ENCODE measurements at regions not wholly inside any gene's neighbourhood (a gene's known extent, or its start where the extent isn't known, plus 50 kb on each side); places are given as distances from the start of the nearest gene placed in this dataset.

- Histone ChIP-seq H3K27ac (ENCODE audit: low read depth, low read length) (no peak overlapping the region), H3K9me3 (ENCODE audit: insufficient read depth, low read length) (no peaks in the 10 kb centered on the region), H3K36me3 (ENCODE audit: low read length) (no peaks in the 10 kb centered on the region), H3F3A (ENCODE audit: insufficient read depth) (no peaks in the 10 kb centered on the region), H3K9me2 (replicated peaks; ENCODE audit: insufficient read depth, low read length) (no peaks in the 10 kb centered on the region), H3K27me3 (ENCODE audit: low read length) (no peaks in the 10 kb centered on the region), H4K20me1 (ENCODE audit: low read depth, low read length) (no peaks in the 10 kb centered on the region), H2AFZ (ENCODE audit: low read depth, low read length, severe bottlenecking) (no peak overlapping the region), H3K4me2 (ENCODE audit: low read depth, low read length, poor library complexity, severe bottlenecking) (no peak overlapping the region), H3K9ac (ENCODE audit: low read length) (no peak overlapping the region), H3K79me2 (ENCODE audit: insufficient read depth, low read length) (no peaks in the 10 kb centered on the region), H3K4me3 (ENCODE audit: insufficient read depth, low read length, poor library complexity, severe bottlenecking) (no peak overlapping the region)
- TF ChIP-seq CTCF (IDR thresholded peaks at IDR 0.05; ENCODE audit: insufficient read depth, low read length, poor library complexity, severe bottlenecking) (no peak), EZH2phosphoT487 (conservative IDR thresholded peaks at IDR 0.05; ENCODE audit: low read length) (no peak)
These were observed 232.6 kb downstream of the CASP12 start for GRCh38 chr11:104665641-104666040.

GRCh38 chr11:104663190-104664140, 234.8 kb downstream of the CASP12 start:
- TF ChIP-seq CTCF (IDR thresholded peaks at IDR 0.05; ENCODE audit: insufficient read depth, low read length, poor library complexity, severe bottlenecking) (no peak), EZH2phosphoT487 (conservative IDR thresholded peaks at IDR 0.05; ENCODE audit: low read length) (no peak)
- Histone ChIP-seq H3K4me2 (ENCODE audit: low read depth, low read length, poor library complexity, severe bottlenecking) (no peak overlapping the region), H2AFZ (ENCODE audit: low read depth, low read length, severe bottlenecking) (no peak overlapping the region), H3K79me2 (ENCODE audit: insufficient read depth, low read length) (no peaks in the 10 kb centered on the region), H3K27me3 (ENCODE audit: low read length) (no peaks in the 10 kb centered on the region), H3K9me3 (ENCODE audit: insufficient read depth, low read length) (no peaks in the 10 kb centered on the region), H3K9me2 (replicated peaks; ENCODE audit: insufficient read depth, low read length) (no peaks in the 10 kb centered on the region), H3K36me3 (ENCODE audit: low read length) (no peaks in the 10 kb centered on the region), H3K9ac (ENCODE audit: low read length) (no peak overlapping the region), H4K20me1 (ENCODE audit: low read depth, low read length) (no peaks in the 10 kb centered on the region), H3K4me3 (ENCODE audit: insufficient read depth, low read length, poor library complexity, severe bottlenecking) (no peak overlapping the region), H3K27ac (ENCODE audit: low read depth, low read length) (no peak overlapping the region), H3F3A (ENCODE audit: insufficient read depth) (no peaks in the 10 kb centered on the region)

GRCh38 chr11:104661901-104662300, 236.4 kb downstream of the CASP12 start:
- no peak overlapping the region for H3K9ac ChIP-seq (ENCODE audit: low read length)
- no peaks in the 10 kb centered on the region for H3K36me3 ChIP-seq (ENCODE audit: low read length)
- no peak overlapping the region for H3K27ac ChIP-seq (ENCODE audit: low read depth, low read length)
- H3F3A ChIP-seq (ENCODE audit: insufficient read depth): no peaks in the 10 kb centered on the region
- H3K4me2 ChIP-seq (ENCODE audit: low read depth, low read length, poor library complexity, severe bottlenecking): no peak overlapping the region
- no peaks in the 10 kb centered on the region for H3K9me2 ChIP-seq (replicated peaks; ENCODE audit: insufficient read depth, low read length)
- H2AFZ ChIP-seq (ENCODE audit: low read depth, low read length, severe bottlenecking): no peak overlapping the region
- no peaks in the 10 kb centered on the region for H4K20me1 ChIP-seq (ENCODE audit: low read depth, low read length)
- H3K4me3 ChIP-seq (ENCODE audit: insufficient read depth, low read length, poor library complexity, severe bottlenecking): no peak overlapping the region
- no peaks in the 10 kb centered on the region for H3K9me3 ChIP-seq (ENCODE audit: insufficient read depth, low read length)
- no peaks in the 10 kb centered on the region for H3K27me3 ChIP-seq (ENCODE audit: low read length)
- TF ChIP-seq CTCF (IDR thresholded peaks at IDR 0.05; ENCODE audit: insufficient read depth, low read length, poor library complexity, severe bottlenecking) (no peak), EZH2phosphoT487 (conservative IDR thresholded peaks at IDR 0.05; ENCODE audit: low read length) (no peak)
- H3K79me2 ChIP-seq (ENCODE audit: insufficient read depth, low read length): no peaks in the 10 kb centered on the region

Data from SU-DHL-6 (cell line).